IPS DF 6.9 (cell line): ENCODE measurements at regions not wholly inside any gene's neighbourhood (a gene's known extent, or its start where the extent isn't known, plus 50 kb on each side); places are given as distances from the start of the nearest gene placed in this dataset.

ENCODE experiments used
- DNase-seq: peaks from one replicate; pipeline ENCODE4 v3.0.0-alpha.2; 2013; ENCODE audit warnings: low read depth, low spot score
- H3K27ac ChIP-seq: one replicate; pipeline ENCODE4 v1.5.1; 2013; ENCODE audit warnings: low read length, control low read depth
- H3K27me3 ChIP-seq: 2 replicates; pipeline ENCODE4 v1.6.1; 2013; ENCODE audit warnings: mild to moderate bottlenecking, low read length; ENCODE audit not compliant: control insufficient read depth, insufficient read depth
- H3K36me3 ChIP-seq: 2 replicates; pipeline ENCODE4 v1.6.1; 2013; ENCODE audit warnings: low read length; ENCODE audit not compliant: control insufficient read depth, insufficient read depth
- H3K4me1 ChIP-seq: 2 replicates; pipeline ENCODE4 v1.6.1; 2013; ENCODE audit warnings: low read length; ENCODE audit not compliant: control insufficient read depth, insufficient read depth
- H3K4me3 ChIP-seq: 2 replicates; pipeline ENCODE4 v1.5.1; 2013; ENCODE audit warnings: mild to moderate bottlenecking, low read length
- H3K9me3 ChIP-seq: 2 replicates; pipeline ENCODE4 v1.6.1; 2013; ENCODE audit warnings: low read length, inconsistent platforms; ENCODE audit not compliant: control insufficient read depth, insufficient read depth
- WGBS: extraction: QIAGEN DNeasy Blood & Tissue Kit; methylation state at CpG from one replicate; pipeline ENCODE4 v1.1.7; 2013; ENCODE audit warnings: mixed read lengths, missing lambda C conversion rate; ENCODE audit not compliant: insufficient read length, insufficient coverage; 5-methylcytosine and 5-hydroxymethylcytosine counted together

- no peak for DNase-seq
- H3K9me3 ChIP-seq: no peaks in the 10 kb centered on the region
- no peaks in the 10 kb centered on the region for H3K27me3 ChIP-seq
- H3K27ac ChIP-seq: no peak overlapping the region
- H3K4me1 ChIP-seq: no peaks in the 10 kb centered on the region
- H3K4me3 ChIP-seq: no peak overlapping the region
- no peaks in the 10 kb centered on the region for H3K36me3 ChIP-seq
- WGBS: no CpG with 5 or more reads among the region's 4 CpGs
Observed at GRCh38 chr7:145092766-145093165, 256.9 kb upstream of the TPK1 start.

- no CpG with 5 or more reads among the region's 3 CpGs for WGBS
- H3K36me3 ChIP-seq: no peaks in the 10 kb centered on the region
- H3K27me3 ChIP-seq: no peaks in the 10 kb centered on the region
- H3K9me3 ChIP-seq: no peaks in the 10 kb centered on the region
- no peak overlapping the region for H3K27ac ChIP-seq
- no peak for DNase-seq
- H3K4me3 ChIP-seq: no peak overlapping the region
- H3K4me1 ChIP-seq: no peaks in the 10 kb centered on the region
Observed at GRCh38 chr7:145088111-145088745, 252.4 kb upstream of the TPK1 start.

- no peaks in the 10 kb centered on the region for H3K4me1 ChIP-seq
- no peaks in the 10 kb centered on the region for H3K36me3 ChIP-seq
- H3K4me3 ChIP-seq: no peak overlapping the region
- WGBS: no CpG with 5 or more reads among the region's 6 CpGs
- no peak overlapping the region for H3K27ac ChIP-seq
- H3K9me3 ChIP-seq: no peaks in the 10 kb centered on the region
- H3K27me3 ChIP-seq: no peaks in the 10 kb centered on the region
- no peak for DNase-seq
Observed at GRCh38 chr7:145082366-145083161, 246.7 kb upstream of the TPK1 start.

- WGBS: no CpG with 5 or more reads among the region's 2 CpGs
- Histone ChIP-seq H3K4me1 (no peaks in the 10 kb centered on the region), H3K36me3 (no peaks in the 10 kb centered on the region)
Observed at GRCh38 chr7:145065473-145065872, 229.6 kb upstream of the TPK1 start.

GRCh38 chr7:145064114-145064513 is 228.3 kb upstream of the TPK1 start:
- WGBS: no CpG with 5 or more reads among the region's 4 CpGs
- H3K27ac ChIP-seq: no peak overlapping the region
- no peaks in the 10 kb centered on the region for H3K4me1 ChIP-seq
- H3K9me3 ChIP-seq: no peaks in the 10 kb centered on the region
- no peak for DNase-seq
- no peaks in the 10 kb centered on the region for H3K27me3 ChIP-seq
- H3K4me3 ChIP-seq: no peak overlapping the region
- H3K36me3 ChIP-seq: no peaks in the 10 kb centered on the region

More at GRCh38 chr7:145065473-145065872, 229.6 kb upstream of the TPK1 start:
- H3K27ac ChIP-seq: no peak overlapping the region
- H3K27me3 ChIP-seq: no peaks in the 10 kb centered on the region
- no peak for DNase-seq
- H3K9me3 ChIP-seq: no peaks in the 10 kb centered on the region
- H3K4me3 ChIP-seq: no peak overlapping the region

GRCh38 chr7:145053781-145054180 is 217.9 kb upstream of the TPK1 start:
- Histone ChIP-seq H3K9me3 (no peaks in the 10 kb centered on the region), H3K36me3 (no peaks in the 10 kb centered on the region), H3K27me3 (no peaks in the 10 kb centered on the region), H3K4me1 (no peaks in the 10 kb centered on the region), H3K4me3 (no peak overlapping the region), H3K27ac (no peak overlapping the region)
- WGBS: no CpG with 5 or more reads among the region's 5 CpGs
- DNase-seq: no peak

- Histone ChIP-seq H3K4me3 (no peak overlapping the region), H3K4me1 (no peaks in the 10 kb centered on the region), H3K9me3 (no peaks in the 10 kb centered on the region), H3K36me3 (no peaks in the 10 kb centered on the region), H3K27ac (no peak overlapping the region), H3K27me3 (no peaks in the 10 kb centered on the region)
- WGBS: no CpG with 5 or more reads among the region's 1 CpG
- no peak for DNase-seq
Observed at GRCh38 chr7:145050415-145050814, 214.6 kb upstream of the TPK1 start.

GRCh38 chr7:145036604-145037405 is 201.0 kb upstream of the TPK1 start:
- WGBS: no CpG with 5 or more reads among the region's 5 CpGs
- Histone ChIP-seq H3K9me3 (no peaks in the 10 kb centered on the region), H3K27ac (no peak overlapping the region), H3K36me3 (no peaks in the 10 kb centered on the region), H3K4me1 (no peaks in the 10 kb centered on the region), H3K27me3 (no peaks in the 10 kb centered on the region), H3K4me3 (no peak overlapping the region)
- peak; percentile 45 for DNase-seq

GRCh38 chr7:145031162-145031561 is 195.3 kb upstream of the TPK1 start:
- H3K9me3 ChIP-seq: no peaks in the 10 kb centered on the region
- H3K36me3 ChIP-seq: no peaks in the 10 kb centered on the region
- DNase-seq: no peak
- no peaks in the 10 kb centered on the region for H3K27me3 ChIP-seq
- no peak overlapping the region for H3K27ac ChIP-seq
- WGBS: no CpG with 5 or more reads among the region's 5 CpGs
- no peaks in the 10 kb centered on the region for H3K4me1 ChIP-seq
- H3K4me3 ChIP-seq: no peak overlapping the region

GRCh38 chr7:145030754-145031153 is 194.9 kb upstream of the TPK1 start:
- no peaks in the 10 kb centered on the region for H3K4me1 ChIP-seq
- H3K9me3 ChIP-seq: no peaks in the 10 kb centered on the region
- H3K27ac ChIP-seq: no peak overlapping the region
- H3K4me3 ChIP-seq: no peak overlapping the region
- no CpG with 5 or more reads among the region's 5 CpGs for WGBS
- no peak for DNase-seq
- no peaks in the 10 kb centered on the region for H3K36me3 ChIP-seq
- H3K27me3 ChIP-seq: no peaks in the 10 kb centered on the region
